Nephron progenitor cell (in vitro differentiated cells): ENCODE measurements at regions not wholly inside any gene's neighbourhood (a gene's known extent, or its start where the extent isn't known, plus 50 kb on each side); places are given as distances from the start of the nearest gene placed in this dataset.

Source experiments
- DNase-seq: peaks from one replicate; pipeline ENCODE4 v3.0.0; 2021
- H3K27ac Mint-ChIP-seq: 2 replicates; pipeline ENCODE4 v1.8.0; 2021; ENCODE audit warnings: mild to moderate bottlenecking, moderate library complexity, mixed read lengths
- H3K27me3 Mint-ChIP-seq: 2 replicates; pipeline ENCODE4 v1.8.0; 2021; ENCODE audit warnings: mild to moderate bottlenecking, low read depth, mixed read lengths; ENCODE audit not compliant: poor library complexity
- H3K36me3 Mint-ChIP-seq: 2 replicates; pipeline ENCODE4 v1.8.0; 2021; ENCODE audit warnings: low read depth, mixed read lengths
- H3K4me1 Mint-ChIP-seq: 2 replicates; pipeline ENCODE4 v1.8.0; 2021; ENCODE audit warnings: mixed read lengths
- H3K4me3 Mint-ChIP-seq: 2 replicates; pipeline ENCODE4 v1.8.0; 2021; ENCODE audit warnings: mild to moderate bottlenecking, moderate library complexity, mixed read lengths
- H3K9me3 Mint-ChIP-seq: 2 replicates; pipeline ENCODE4 v1.8.0; 2021; ENCODE audit warnings: mild to moderate bottlenecking, moderate library complexity, mixed read lengths
- CTCF ChIP-seq: fragments of 200-600 bp; sonication (generic); IDR thresholded peaks from 2 replicates; pipeline ENCODE4 v1.5.0; 2021; ENCODE audit warnings: antibody characterized with exemption

GRCh38 chr18:8952769-8953760 is 149.4 kb upstream of the NDUFV2 start:
- Mint-ChIP-seq H3K4me3 (no peak overlapping the region), H3K4me1 (peaks cover 17% of the 10 kb centered on the region), H3K36me3 (no peaks in the 10 kb centered on the region), H3K9me3 (peaks cover 10% of the 10 kb centered on the region), H3K27me3 (peaks cover 25% of the 10 kb centered on the region), H3K27ac (no peak overlapping the region)
- TF ChIP-seq CTCF: no peak
- DNase-seq: no peak

GRCh38 chr18:8957731-8958130 is 144.8 kb upstream of the NDUFV2 start:
- peaks cover 9% of the 10 kb centered on the region for H3K27me3 Mint-ChIP-seq

GRCh38 chr18:8958660-8959059 is 143.8 kb upstream of the NDUFV2 start:
- no peak for DNase-seq
- no peaks in the 10 kb centered on the region for H3K36me3 Mint-ChIP-seq
- no peak for TF ChIP-seq CTCF
- H3K4me3 Mint-ChIP-seq: no peak overlapping the region
- peaks cover 7% of the 10 kb centered on the region for H3K9me3 Mint-ChIP-seq
- H3K27me3 Mint-ChIP-seq: peaks cover 9% of the 10 kb centered on the region
- no peak overlapping the region for H3K27ac Mint-ChIP-seq
- H3K4me1 Mint-ChIP-seq: peaks cover 12% of the 10 kb centered on the region

More at GRCh38 chr18:8957731-8958130, 144.8 kb upstream of the NDUFV2 start:
- Mint-ChIP-seq H3K27ac (no peak overlapping the region), H3K9me3 (peaks cover 10% of the 10 kb centered on the region), H3K36me3 (no peaks in the 10 kb centered on the region), H3K4me1 (peaks cover 3% of the 10 kb centered on the region), H3K4me3 (no peak overlapping the region)
- TF ChIP-seq CTCF: no peak
- no peak for DNase-seq

GRCh38 chr18:8959551-8960135 is 142.9 kb upstream of the NDUFV2 start:
- Mint-ChIP-seq H3K4me1 (peaks cover 12% of the 10 kb centered on the region), H3K36me3 (no peaks in the 10 kb centered on the region), H3K27ac (no peak overlapping the region), H3K4me3 (no peak overlapping the region), H3K27me3 (peaks cover 3% of the 10 kb centered on the region), H3K9me3 (no peaks in the 10 kb centered on the region)
- DNase-seq: no peak
- no peak for TF ChIP-seq CTCF

GRCh38 chr18:8960740-8961657 is 141.5 kb upstream of the NDUFV2 start:
- peaks cover 3% of the 10 kb centered on the region for H3K27me3 Mint-ChIP-seq
- no peak overlapping the region for H3K4me3 Mint-ChIP-seq
- H3K4me1 Mint-ChIP-seq: peaks cover 18% of the 10 kb centered on the region
- peak overlapping the region; percentile 18 for H3K27ac Mint-ChIP-seq
- no peaks in the 10 kb centered on the region for H3K36me3 Mint-ChIP-seq
- H3K9me3 Mint-ChIP-seq: no peaks in the 10 kb centered on the region
- DNase-seq: no peak
- no peak for TF ChIP-seq CTCF
